ENCODE measurements at regions not wholly inside any gene's neighbourhood (a gene's known extent, or its start where the extent isn't known, plus 50 kb on each side); places are given as distances from the start of the nearest gene placed in this dataset.

DNA sequence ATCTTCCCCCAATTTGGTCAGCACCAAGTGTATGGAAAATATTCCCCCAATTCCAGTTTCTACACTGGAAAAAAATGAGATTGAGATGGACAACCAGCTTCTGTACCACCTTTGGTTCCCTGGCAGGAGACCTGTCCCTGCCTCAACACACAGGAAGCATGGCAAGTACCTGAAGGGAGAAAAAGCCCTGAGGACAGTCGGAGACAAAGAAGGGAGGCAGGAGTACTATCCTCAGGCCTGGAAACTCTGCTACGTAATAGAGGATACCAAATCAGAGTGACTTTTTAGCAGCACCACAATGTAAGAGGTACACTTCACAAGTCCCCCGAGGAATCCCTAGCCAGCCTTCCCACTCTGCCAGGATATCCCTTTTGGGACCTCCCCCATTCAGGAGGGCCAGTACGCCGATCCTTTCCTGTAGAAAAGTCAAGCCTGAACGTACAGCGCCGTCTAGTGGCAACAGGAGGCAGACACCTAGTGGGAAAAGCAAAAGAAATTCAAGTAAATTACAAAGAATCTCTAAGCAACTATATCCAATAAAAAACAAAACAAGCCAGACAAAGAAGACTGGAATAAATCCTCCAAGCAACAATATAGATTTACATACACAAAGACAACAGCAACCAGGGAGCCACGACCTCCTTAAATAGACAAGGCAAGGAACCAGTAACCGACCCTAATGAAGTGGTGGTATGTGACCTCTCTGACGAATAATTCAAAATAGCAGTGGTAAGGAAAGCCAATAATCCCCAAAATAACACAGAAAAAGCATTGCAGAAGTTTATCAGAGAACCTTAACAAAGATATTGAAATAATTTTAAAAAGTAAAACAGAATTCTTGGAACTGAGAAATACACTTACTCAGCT lies 63.3 kb upstream of the SLCO6A1 start:
- no peak overlapping the region for H3K27ac ChIP-seq (ENCODE audit: low read length)
- no peaks in the 10 kb centered on the region for H3K27me3 ChIP-seq (ENCODE audit: insufficient read depth, low read depth, low read length)
- no peak overlapping the region for H3K4me2 ChIP-seq (ENCODE audit: low read length)
- no peaks in the 10 kb centered on the region for H4K20me1 ChIP-seq (ENCODE audit: insufficient read depth)
- H3K79me2 ChIP-seq (replicated peaks; ENCODE audit: insufficient read depth, low read length): no peaks in the 10 kb centered on the region
- H3K4me3 ChIP-seq (ENCODE audit: low read length): no peak overlapping the region
- H3K9me2 ChIP-seq (ENCODE audit: insufficient read depth, low read length): no peaks in the 10 kb centered on the region
- H3K36me3 ChIP-seq (ENCODE audit: insufficient read depth, low read length): no peaks in the 10 kb centered on the region
- TF ChIP-seq TAF1 (IDR thresholded peaks at IDR 0.05; ENCODE audit: low read depth) (no peak), EZH2 (IDR thresholded peaks at IDR 0.05; ENCODE audit: borderline replicate concordance, insufficient read depth, low read length, poor library complexity, severe bottlenecking) (no peak), MXI1 (conservative IDR thresholded peaks at IDR 0.05; ENCODE audit: poor library complexity, severe bottlenecking) (no peak), SMC3 (conservative IDR thresholded peaks at IDR 0.05; ENCODE audit: poor library complexity) (no peak), POLR2AphosphoS5 (IDR thresholded peaks at IDR 0.05) (no peak), RAD21 (conservative IDR thresholded peaks at IDR 0.05) (no peak), EP300 (conservative IDR thresholded peaks at IDR 0.05; ENCODE audit: poor library complexity, severe bottlenecking) (no peak)
- TF ChIP-seq, protein P1, sequence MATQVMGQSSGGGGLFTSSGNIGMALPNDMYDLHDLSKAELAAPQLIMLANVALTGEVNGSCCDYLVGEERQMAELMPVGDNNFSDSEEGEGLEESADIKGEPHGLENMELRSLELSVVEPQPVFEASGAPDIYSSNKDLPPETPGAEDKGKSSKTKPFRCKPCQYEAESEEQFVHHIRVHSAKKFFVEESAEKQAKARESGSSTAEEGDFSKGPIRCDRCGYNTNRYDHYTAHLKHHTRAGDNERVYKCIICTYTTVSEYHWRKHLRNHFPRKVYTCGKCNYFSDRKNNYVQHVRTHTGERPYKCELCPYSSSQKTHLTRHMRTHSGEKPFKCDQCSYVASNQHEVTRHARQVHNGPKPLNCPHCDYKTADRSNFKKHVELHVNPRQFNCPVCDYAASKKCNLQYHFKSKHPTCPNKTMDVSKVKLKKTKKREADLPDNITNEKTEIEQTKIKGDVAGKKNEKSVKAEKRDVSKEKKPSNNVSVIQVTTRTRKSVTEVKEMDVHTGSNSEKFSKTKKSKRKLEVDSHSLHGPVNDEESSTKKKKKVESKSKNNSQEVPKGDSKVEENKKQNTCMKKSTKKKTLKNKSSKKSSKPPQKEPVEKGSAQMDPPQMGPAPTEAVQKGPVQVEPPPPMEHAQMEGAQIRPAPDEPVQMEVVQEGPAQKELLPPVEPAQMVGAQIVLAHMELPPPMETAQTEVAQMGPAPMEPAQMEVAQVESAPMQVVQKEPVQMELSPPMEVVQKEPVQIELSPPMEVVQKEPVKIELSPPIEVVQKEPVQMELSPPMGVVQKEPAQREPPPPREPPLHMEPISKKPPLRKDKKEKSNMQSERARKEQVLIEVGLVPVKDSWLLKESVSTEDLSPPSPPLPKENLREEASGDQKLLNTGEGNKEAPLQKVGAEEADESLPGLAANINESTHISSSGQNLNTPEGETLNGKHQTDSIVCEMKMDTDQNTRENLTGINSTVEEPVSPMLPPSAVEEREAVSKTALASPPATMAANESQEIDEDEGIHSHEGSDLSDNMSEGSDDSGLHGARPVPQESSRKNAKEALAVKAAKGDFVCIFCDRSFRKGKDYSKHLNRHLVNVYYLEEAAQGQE (IDR thresholded peaks at IDR 0.05; ENCODE audit: borderline replicate concordance): no peak
- TF ChIP-seq, protein P2, sequence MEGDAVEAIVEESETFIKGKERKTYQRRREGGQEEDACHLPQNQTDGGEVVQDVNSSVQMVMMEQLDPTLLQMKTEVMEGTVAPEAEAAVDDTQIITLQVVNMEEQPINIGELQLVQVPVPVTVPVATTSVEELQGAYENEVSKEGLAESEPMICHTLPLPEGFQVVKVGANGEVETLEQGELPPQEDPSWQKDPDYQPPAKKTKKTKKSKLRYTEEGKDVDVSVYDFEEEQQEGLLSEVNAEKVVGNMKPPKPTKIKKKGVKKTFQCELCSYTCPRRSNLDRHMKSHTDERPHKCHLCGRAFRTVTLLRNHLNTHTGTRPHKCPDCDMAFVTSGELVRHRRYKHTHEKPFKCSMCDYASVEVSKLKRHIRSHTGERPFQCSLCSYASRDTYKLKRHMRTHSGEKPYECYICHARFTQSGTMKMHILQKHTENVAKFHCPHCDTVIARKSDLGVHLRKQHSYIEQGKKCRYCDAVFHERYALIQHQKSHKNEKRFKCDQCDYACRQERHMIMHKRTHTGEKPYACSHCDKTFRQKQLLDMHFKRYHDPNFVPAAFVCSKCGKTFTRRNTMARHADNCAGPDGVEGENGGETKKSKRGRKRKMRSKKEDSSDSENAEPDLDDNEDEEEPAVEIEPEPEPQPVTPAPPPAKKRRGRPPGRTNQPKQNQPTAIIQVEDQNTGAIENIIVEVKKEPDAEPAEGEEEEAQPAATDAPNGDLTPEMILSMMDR (IDR thresholded peaks at IDR 0.05; ENCODE audit: poor library complexity, severe bottlenecking): no peak
- H3K9me3 ChIP-seq (ENCODE audit: low read length): no peaks in the 10 kb centered on the region
- no peak overlapping the region for H3K9ac ChIP-seq (ENCODE audit: low read length)
- no peaks in the 10 kb centered on the region for H3F3A ChIP-seq (ENCODE audit: insufficient read depth, low read length, poor library complexity, severe bottlenecking)
- H2AFZ ChIP-seq (ENCODE audit: low read depth, low read length): no peak overlapping the region

DNA sequence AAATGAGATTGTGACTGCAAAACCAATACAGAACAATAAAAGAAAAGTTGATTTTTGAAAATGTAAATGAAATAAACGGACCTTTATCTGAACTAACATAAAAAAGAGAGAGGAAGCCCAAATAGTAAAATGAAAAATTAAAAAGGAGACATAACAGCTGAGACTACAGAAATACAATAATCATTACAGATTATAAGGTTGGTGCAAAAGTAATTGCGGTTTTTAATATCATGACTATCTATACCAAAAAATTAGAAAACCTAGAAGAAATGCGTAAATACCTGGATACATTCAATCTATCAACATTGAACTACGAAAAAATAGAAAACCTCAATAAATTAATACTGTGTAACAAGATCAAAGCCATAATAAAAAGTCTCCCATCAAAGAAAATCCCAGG lies 71.9 kb upstream of the SLCO6A1 start:
- no peak overlapping the region for H3K9ac ChIP-seq (ENCODE audit: low read length)
- TF ChIP-seq POLR2AphosphoS5 (IDR thresholded peaks at IDR 0.05) (no peak), SMC3 (conservative IDR thresholded peaks at IDR 0.05; ENCODE audit: poor library complexity) (no peak), EP300 (conservative IDR thresholded peaks at IDR 0.05; ENCODE audit: poor library complexity, severe bottlenecking) (no peak), RAD21 (conservative IDR thresholded peaks at IDR 0.05) (no peak), EZH2 (IDR thresholded peaks at IDR 0.05; ENCODE audit: borderline replicate concordance, insufficient read depth, low read length, poor library complexity, severe bottlenecking) (no peak), TAF1 (IDR thresholded peaks at IDR 0.05; ENCODE audit: low read depth) (no peak), MXI1 (conservative IDR thresholded peaks at IDR 0.05; ENCODE audit: poor library complexity, severe bottlenecking) (no peak)
- TF ChIP-seq, protein P2 (IDR thresholded peaks at IDR 0.05; ENCODE audit: poor library complexity, severe bottlenecking): no peak
- TF ChIP-seq, protein P1 (IDR thresholded peaks at IDR 0.05; ENCODE audit: borderline replicate concordance): no peak
- H3F3A ChIP-seq (ENCODE audit: insufficient read depth, low read length, poor library complexity, severe bottlenecking): no peaks in the 10 kb centered on the region
- no peak overlapping the region for H2AFZ ChIP-seq (ENCODE audit: low read depth, low read length)
- no peaks in the 10 kb centered on the region for H3K36me3 ChIP-seq (ENCODE audit: insufficient read depth, low read length)
- H3K27me3 ChIP-seq (ENCODE audit: insufficient read depth, low read depth, low read length): no peaks in the 10 kb centered on the region
- H3K27ac ChIP-seq (ENCODE audit: low read length): no peak overlapping the region
- H3K4me2 ChIP-seq (ENCODE audit: low read length): no peak overlapping the region
- no peaks in the 10 kb centered on the region for H3K9me3 ChIP-seq (ENCODE audit: low read length)
- no peaks in the 10 kb centered on the region for H4K20me1 ChIP-seq (ENCODE audit: insufficient read depth)
- H3K9me2 ChIP-seq (ENCODE audit: insufficient read depth, low read length): no peaks in the 10 kb centered on the region
- no peaks in the 10 kb centered on the region for H3K79me2 ChIP-seq (replicated peaks; ENCODE audit: insufficient read depth, low read length)
- no peak overlapping the region for H3K4me3 ChIP-seq (ENCODE audit: low read length)
